Right lobe of liver (tissue), 4 donors: ENCODE measurements at regions not wholly inside any gene's neighbourhood (a gene's known extent, or its start where the extent isn't known, plus 50 kb on each side); places are given as distances from the start of the nearest gene placed in this dataset.

Experiments used
- CTCF ChIP-seq, 4 donors: fragments of 200-600 bp in 3 of 4; fragments of 450-650 bp in 1 of 4; IDR thresholded peaks; one replicate each; pipeline versions ENCODE4 v1.5.1 to v1.8.0; 2016 to 2022; ENCODE audit warnings: antibody characterized with exemption in 4 of 4, mild to moderate bottlenecking in 2 of 4
- POLR2A ChIP-seq: fragments of 450-650 bp; IDR thresholded peaks from one replicate; pipeline ENCODE4 v1.6.1; 2017; ENCODE audit warnings: antibody characterized with exemption, mild to moderate bottlenecking
- donor health status: DM: no; HTN: no; CAD: no.
- donor health status: DM: no; HTN: no; CAD: no.
- donor health status: DM: no; HTN: yes; CAD: no.

DNA sequence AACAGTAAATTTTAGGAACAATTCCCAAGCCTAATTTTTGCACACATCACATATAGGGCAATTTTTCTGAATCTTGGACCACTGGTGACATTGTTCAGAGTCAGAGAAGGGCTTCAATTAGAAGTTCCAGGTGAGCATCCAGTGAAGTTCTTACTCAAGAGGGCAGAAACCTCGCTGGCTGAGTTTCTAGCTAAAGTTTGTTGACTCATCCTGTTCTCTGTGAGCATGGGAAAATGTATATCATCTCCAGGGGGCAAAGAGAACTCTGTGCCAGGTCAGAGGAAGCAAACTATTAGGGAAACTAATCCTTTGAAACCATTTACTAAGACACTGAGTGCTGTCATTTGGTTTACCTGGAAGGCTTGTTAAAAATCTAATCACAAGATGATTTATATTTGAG is 695.6 kb upstream of the IGFBP3 start:
- TF ChIP-seq CTCF (IDR thresholded peaks at IDR 0.05) (no peak), POLR2A (no peak)
